Chondrocyte (in vitro differentiated cells): ENCODE measurements at regions not wholly inside any gene's neighbourhood (a gene's known extent, or its start where the extent isn't known, plus 50 kb on each side); places are given as distances from the start of the nearest gene placed in this dataset.

ENCODE experiments used
- DNase-seq: peaks from one replicate; pipeline ENCODE4 v3.0.0; 2021; ENCODE audit warnings: mixed read lengths, low spot score
- H3K27ac Mint-ChIP-seq: one replicate; pipeline ENCODE4 v1.8.0; 2021; ENCODE audit warnings: mild to moderate bottlenecking, moderate library complexity, mixed read lengths; ENCODE audit not compliant: unreplicated experiment
- H3K27me3 Mint-ChIP-seq: 2 replicates; pipeline ENCODE4 v1.8.0; 2021; ENCODE audit warnings: low read depth, mixed read lengths
- H3K36me3 Mint-ChIP-seq: 2 replicates; pipeline ENCODE4 v1.8.0; 2021; ENCODE audit warnings: low read depth, mixed read lengths
- H3K4me1 Mint-ChIP-seq: 2 replicates; pipeline ENCODE4 v1.8.0; 2021; ENCODE audit warnings: low read depth, mild to moderate bottlenecking, mixed read lengths
- H3K4me3 Mint-ChIP-seq: one replicate; pipeline ENCODE4 v1.8.0; 2021; ENCODE audit warnings: mild to moderate bottlenecking, moderate library complexity, mixed read lengths; ENCODE audit not compliant: unreplicated experiment
- H3K9me3 Mint-ChIP-seq: 2 replicates; pipeline ENCODE4 v1.8.0; 2021; ENCODE audit warnings: low read depth, mixed read lengths
- CTCF ChIP-seq: fragments of 200-600 bp; sonication (generic); IDR thresholded peaks from 2 replicates; pipeline ENCODE4 v1.5.0; 2021; ENCODE audit warnings: antibody characterized with exemption, mild to moderate bottlenecking, moderate library complexity

GRCh38 chr1:82125119-82125518 lies 324.4 kb downstream of the ADGRL2 start:
- no peak overlapping the region for H3K4me3 Mint-ChIP-seq
- H3K27ac Mint-ChIP-seq: no peak overlapping the region
- no peaks in the 10 kb centered on the region for H3K9me3 Mint-ChIP-seq
- no peaks in the 10 kb centered on the region for H3K36me3 Mint-ChIP-seq
- no peak for DNase-seq
- no peaks in the 10 kb centered on the region for H3K27me3 Mint-ChIP-seq
- no peak for TF ChIP-seq CTCF
- peaks cover 9% of the 10 kb centered on the region for H3K4me1 Mint-ChIP-seq

GRCh38 chr1:82121421-82121820 lies 320.7 kb downstream of the ADGRL2 start:
- no peak overlapping the region for H3K4me3 Mint-ChIP-seq
- no peaks in the 10 kb centered on the region for H3K27me3 Mint-ChIP-seq
- H3K9me3 Mint-ChIP-seq: no peaks in the 10 kb centered on the region
- no peak for TF ChIP-seq CTCF
- no peaks in the 10 kb centered on the region for H3K4me1 Mint-ChIP-seq
- no peak for DNase-seq
- no peak overlapping the region for H3K27ac Mint-ChIP-seq
- no peaks in the 10 kb centered on the region for H3K36me3 Mint-ChIP-seq

- Mint-ChIP-seq H3K36me3 (no peaks in the 10 kb centered on the region), H3K4me1 (peaks cover 5% of the 10 kb centered on the region), H3K27me3 (no peaks in the 10 kb centered on the region), H3K27ac (no peak overlapping the region), H3K4me3 (no peak overlapping the region), H3K9me3 (no peaks in the 10 kb centered on the region)
- no peak for DNase-seq
- TF ChIP-seq CTCF: no peak
These were observed 315.4 kb downstream of the ADGRL2 start for GRCh38 chr1:82116105-82116504.

- Mint-ChIP-seq H3K27ac (no peak overlapping the region), H3K4me3 (no peak overlapping the region), H3K36me3 (no peaks in the 10 kb centered on the region), H3K4me1 (peaks cover 16% of the 10 kb centered on the region), H3K9me3 (no peaks in the 10 kb centered on the region), H3K27me3 (no peaks in the 10 kb centered on the region)
- no peak for TF ChIP-seq CTCF
- DNase-seq: no peak
These were observed 314.2 kb downstream of the ADGRL2 start for GRCh38 chr1:82114887-82115286.

- no peaks in the 10 kb centered on the region for H3K27me3 Mint-ChIP-seq
- TF ChIP-seq CTCF: no peak
- H3K4me3 Mint-ChIP-seq: no peak overlapping the region
- H3K4me1 Mint-ChIP-seq: peaks cover 21% of the 10 kb centered on the region
- no peak overlapping the region for H3K27ac Mint-ChIP-seq
- H3K36me3 Mint-ChIP-seq: no peaks in the 10 kb centered on the region
- no peaks in the 10 kb centered on the region for H3K9me3 Mint-ChIP-seq
- no peak for DNase-seq
These were observed 309.9 kb downstream of the ADGRL2 start for GRCh38 chr1:82110366-82111254.
